ENCODE measurements at regions not wholly inside any gene's neighbourhood (a gene's known extent, or its start where the extent isn't known, plus 50 kb on each side); places are given as distances from the start of the nearest gene placed in this dataset.

GRCh38 chr3:152175528-152175889, 93.2 kb upstream of the MBNL1 start:
- H3K79me2 ChIP-seq (ENCODE audit: insufficient read depth) = no peaks in the 10 kb centered on the region
- peak overlapping the region; percentile 68 for H3K4me2 ChIP-seq (ENCODE audit: unreplicated experiment)
- 24 to 35% methylated on average over 2 of the region's 2 CpGs for WGBS, 2 experiments (ENCODE audit: low coverage in 1 of 2, low lambda C conversion rate in 2 of 2, missing lambda C conversion rate in 2 of 2)
- H3K36me3 ChIP-seq (ENCODE audit: low read depth) = no peaks in the 10 kb centered on the region
- DNase-seq = peak; percentile 87
- H3K4me1 ChIP-seq (ENCODE audit: insufficient read depth) = peaks cover 40% of the 10 kb centered on the region
- H3F3A ChIP-seq (ENCODE audit: insufficient read depth) = peaks cover 21% of the 10 kb centered on the region
- no peak overlapping the region for H3K9ac ChIP-seq
- no peaks in the 10 kb centered on the region for H3K9me3 ChIP-seq (ENCODE audit: low read depth)
- no peaks in the 10 kb centered on the region for H3K9me2 ChIP-seq (ENCODE audit: insufficient read depth)
- no peaks in the 10 kb centered on the region for H3K27me3 ChIP-seq (replicated peaks; ENCODE audit: insufficient read depth)
- H3K27ac ChIP-seq = peak overlapping the region; percentile 38
- no peak overlapping the region for H2AFZ ChIP-seq
- H4K20me1 ChIP-seq (ENCODE audit: insufficient read depth) = no peaks in the 10 kb centered on the region
- peak overlapping the region; percentile 11 for H3K4me3 ChIP-seq
- TF ChIP-seq EZH2 (IDR thresholded peaks at IDR 0.05; ENCODE audit: insufficient read depth, poor library complexity, severe bottlenecking) = no peak
- TF ChIP-seq EZH2phosphoT487 (IDR thresholded peaks at IDR 0.05; ENCODE audit: insufficient read depth, low read depth) = no peak
- in situ Hi-C loops (cut with MboI) = no loop called here

DNA sequence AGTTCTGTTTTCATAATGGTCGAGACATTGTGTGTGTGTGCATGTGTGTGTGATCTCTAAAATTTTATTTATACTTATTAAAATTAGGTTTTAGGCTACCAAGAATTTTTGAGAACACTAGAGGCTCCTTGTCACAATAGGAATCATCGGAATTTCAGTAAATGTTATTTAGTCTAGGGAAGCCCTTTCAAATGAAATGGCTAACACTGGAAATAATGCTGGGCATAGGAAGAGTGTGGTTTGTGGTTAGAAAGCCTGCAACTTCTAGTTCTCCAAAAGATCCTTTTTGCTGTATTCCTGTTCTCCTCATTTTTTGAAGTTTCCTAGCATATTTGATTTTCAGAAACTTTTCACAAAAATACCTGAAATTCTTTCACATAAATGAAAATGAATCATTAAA, 92.5 kb upstream of the MBNL1 start:
- no peaks in the 10 kb centered on the region for H3K9me3 ChIP-seq (ENCODE audit: low read depth)
- peaks cover 40% of the 10 kb centered on the region for H3K4me1 ChIP-seq (ENCODE audit: insufficient read depth)
- no peak overlapping the region for H2AFZ ChIP-seq
- no peaks in the 10 kb centered on the region for H3K36me3 ChIP-seq (ENCODE audit: low read depth)
- no peaks in the 10 kb centered on the region for H3K27me3 ChIP-seq (replicated peaks; ENCODE audit: insufficient read depth)
- in situ Hi-C loops (cut with MboI) = no loop called here
- no peak overlapping the region for H3K4me3 ChIP-seq
- H3K27ac ChIP-seq = peak overlapping the region; percentile 38
- no peaks in the 10 kb centered on the region for H3K9me2 ChIP-seq (ENCODE audit: insufficient read depth)
- H4K20me1 ChIP-seq (ENCODE audit: insufficient read depth) = no peaks in the 10 kb centered on the region
- H3K4me2 ChIP-seq (ENCODE audit: unreplicated experiment) = peak overlapping the region; percentile 68
- 91% methylated on average over 2 of the region's 2 CpGs for WGBS, 2 experiments (ENCODE audit: low coverage in 1 of 2, low lambda C conversion rate in 2 of 2, missing lambda C conversion rate in 2 of 2)
- DNase-seq = peak; percentile 36
- no peaks in the 10 kb centered on the region for H3K79me2 ChIP-seq (ENCODE audit: insufficient read depth)
- H3F3A ChIP-seq (ENCODE audit: insufficient read depth) = peaks cover 21% of the 10 kb centered on the region
- TF ChIP-seq EZH2phosphoT487 (IDR thresholded peaks at IDR 0.05; ENCODE audit: insufficient read depth, low read depth) (no peak), EZH2 (IDR thresholded peaks at IDR 0.05; ENCODE audit: insufficient read depth, poor library complexity, severe bottlenecking) (no peak)
- no peak overlapping the region for H3K9ac ChIP-seq

- WGBS, 2 experiments (ENCODE audit: low coverage in 1 of 2, low lambda C conversion rate in 2 of 2, missing lambda C conversion rate in 2 of 2) = 100% methylated on average over 1 of the region's 1 CpG
- Histone ChIP-seq H3K79me2 (ENCODE audit: insufficient read depth) (no peaks in the 10 kb centered on the region), H3K9ac (no peak overlapping the region), H3K4me2 (ENCODE audit: unreplicated experiment) (no peak overlapping the region), H3K9me3 (ENCODE audit: low read depth) (no peaks in the 10 kb centered on the region), H3K4me1 (ENCODE audit: insufficient read depth) (peaks cover 40% of the 10 kb centered on the region), H3K36me3 (ENCODE audit: low read depth) (no peaks in the 10 kb centered on the region), H2AFZ (no peak overlapping the region), H3K27ac (no peak overlapping the region), H3K4me3 (no peak overlapping the region), H3K27me3 (replicated peaks; ENCODE audit: insufficient read depth) (no peaks in the 10 kb centered on the region), H4K20me1 (ENCODE audit: insufficient read depth) (no peaks in the 10 kb centered on the region), H3F3A (ENCODE audit: insufficient read depth) (peaks cover 21% of the 10 kb centered on the region), H3K9me2 (ENCODE audit: insufficient read depth) (no peaks in the 10 kb centered on the region)
- in situ Hi-C loops (cut with MboI) = no loop called here
- DNase-seq = no peak
- TF ChIP-seq EZH2 (IDR thresholded peaks at IDR 0.05; ENCODE audit: insufficient read depth, poor library complexity, severe bottlenecking) (no peak), EZH2phosphoT487 (IDR thresholded peaks at IDR 0.05; ENCODE audit: insufficient read depth, low read depth) (no peak)
Observed at GRCh38 chr3:152176998-152177397, 91.7 kb upstream of the MBNL1 start.

- no peak for TF ChIP-seq EZH2 (IDR thresholded peaks at IDR 0.05; ENCODE audit: insufficient read depth, poor library complexity, severe bottlenecking)
- no peak for TF ChIP-seq EZH2phosphoT487 (IDR thresholded peaks at IDR 0.05; ENCODE audit: insufficient read depth, low read depth)
- no peaks in the 10 kb centered on the region for H3K79me2 ChIP-seq (ENCODE audit: insufficient read depth)
- peaks cover 40% of the 10 kb centered on the region for H3K4me1 ChIP-seq (ENCODE audit: insufficient read depth)
- H3K9me3 ChIP-seq (ENCODE audit: low read depth) = no peaks in the 10 kb centered on the region
- no peak overlapping the region for H3K9ac ChIP-seq
- no peak overlapping the region for H3K27ac ChIP-seq
- no peaks in the 10 kb centered on the region for H3K27me3 ChIP-seq (replicated peaks; ENCODE audit: insufficient read depth)
- no peak overlapping the region for H2AFZ ChIP-seq
- in situ Hi-C loops (cut with MboI) = no loop called here
- H4K20me1 ChIP-seq (ENCODE audit: insufficient read depth) = no peaks in the 10 kb centered on the region
- H3K4me3 ChIP-seq = no peak overlapping the region
- H3F3A ChIP-seq (ENCODE audit: insufficient read depth) = peaks cover 21% of the 10 kb centered on the region
- no peaks in the 10 kb centered on the region for H3K36me3 ChIP-seq (ENCODE audit: low read depth)
- no peaks in the 10 kb centered on the region for H3K9me2 ChIP-seq (ENCODE audit: insufficient read depth)
- H3K4me2 ChIP-seq (ENCODE audit: unreplicated experiment) = no peak overlapping the region
- 97 to 100% methylated on average over 1 of the region's 1 CpG for WGBS, 2 experiments (ENCODE audit: low coverage in 1 of 2, low lambda C conversion rate in 2 of 2, missing lambda C conversion rate in 2 of 2)
- no peak for DNase-seq
Observed at GRCh38 chr3:152177757-152178156, 91.0 kb upstream of the MBNL1 start.

- no peaks in the 10 kb centered on the region for H3K79me2 ChIP-seq (ENCODE audit: insufficient read depth)
- no peak overlapping the region for H3K4me2 ChIP-seq (ENCODE audit: unreplicated experiment)
- no peaks in the 10 kb centered on the region for H3K27me3 ChIP-seq (replicated peaks; ENCODE audit: insufficient read depth)
- H3K9ac ChIP-seq = no peak overlapping the region
- peaks cover 14% of the 10 kb centered on the region for H3K4me1 ChIP-seq (ENCODE audit: insufficient read depth)
- no peak overlapping the region for H2AFZ ChIP-seq
- WGBS, 2 experiments (ENCODE audit: low coverage in 1 of 2, low lambda C conversion rate in 2 of 2, missing lambda C conversion rate in 2 of 2) = 93 to 96% methylated on average over 4 of the region's 4 CpGs
- TF ChIP-seq EZH2 (IDR thresholded peaks at IDR 0.05; ENCODE audit: insufficient read depth, poor library complexity, severe bottlenecking) (no peak), EZH2phosphoT487 (IDR thresholded peaks at IDR 0.05; ENCODE audit: insufficient read depth, low read depth) (no peak)
- no peaks in the 10 kb centered on the region for H4K20me1 ChIP-seq (ENCODE audit: insufficient read depth)
- no peak overlapping the region for H3K4me3 ChIP-seq
- H3K9me2 ChIP-seq (ENCODE audit: insufficient read depth) = no peaks in the 10 kb centered on the region
- H3K36me3 ChIP-seq (ENCODE audit: low read depth) = no peaks in the 10 kb centered on the region
- peaks cover 9% of the 10 kb centered on the region for H3F3A ChIP-seq (ENCODE audit: insufficient read depth)
- in situ Hi-C loops (cut with MboI) = no loop called here
- H3K27ac ChIP-seq = no peak overlapping the region
- H3K9me3 ChIP-seq (ENCODE audit: low read depth) = no peaks in the 10 kb centered on the region
- no peak for DNase-seq
Observed at GRCh38 chr3:152183473-152183872, 85.3 kb upstream of the MBNL1 start.

Measured in GM23248 (cell line).